Prostate gland (tissue), 2 donors: ENCODE measurements at regions not wholly inside any gene's neighbourhood (a gene's known extent, or its start where the extent isn't known, plus 50 kb on each side); places are given as distances from the start of the nearest gene placed in this dataset.

Experiments used
- CTCF ChIP-seq, 4 experiments: fragments of 200-600 bp in 2 of 4; fragments of 450-650 bp in 2 of 4; sonication (generic) in 2 of 4; IDR thresholded peaks; 1 replicate in 3 of 4; 2 replicates in 1 of 4; pipeline ENCODE4 v1.5.1; 2016 to 2019; ENCODE audit warnings: antibody characterized with exemption in 4 of 4, mild to moderate bottlenecking in 2 of 4, moderate library complexity in 2 of 4
- POLR2AphosphoS5 ChIP-seq: sonication (generic); formaldehyde crosslinking; IDR thresholded peaks from one replicate; pipeline ENCODE4 v1.6.1; 2017; ENCODE audit warnings: antibody characterized with exemption

GRCh38 chr1:94675373-94675772 lies 133.8 kb upstream of the F3 start:
- no peak for TF ChIP-seq CTCF (IDR thresholded peaks at IDR 0.05)
- TF ChIP-seq POLR2AphosphoS5, result no peak
